ENCODE measurements at regions not wholly inside any gene's neighbourhood (a gene's known extent, or its start where the extent isn't known, plus 50 kb on each side); places are given as distances from the start of the nearest gene placed in this dataset.

DNA sequence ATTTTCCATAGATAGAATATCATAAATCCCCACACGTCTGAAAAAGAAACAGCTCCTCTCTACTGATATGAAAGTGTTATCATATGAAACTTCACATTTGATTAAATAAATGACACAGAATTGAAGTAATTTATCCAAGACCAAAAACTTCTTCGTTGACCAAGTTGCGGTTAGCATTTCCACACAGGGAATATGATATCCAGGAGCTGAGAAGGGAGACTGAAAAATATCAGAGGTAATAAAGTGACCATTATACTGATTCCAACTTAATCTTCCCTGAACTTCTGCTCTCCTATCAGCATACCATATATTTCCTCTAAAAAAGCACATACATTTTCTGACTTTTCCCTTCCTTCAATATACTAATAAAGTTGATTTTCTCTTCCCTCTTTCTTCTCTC is 356.2 kb upstream of the CHST9 start:
- H2BK15ac ChIP-seq (ENCODE audit: low read length): no peak overlapping the region
- H3K4ac ChIP-seq (ENCODE audit: low read length): no peak overlapping the region
- H4K8ac ChIP-seq (ENCODE audit: low read depth, low read length): no peak overlapping the region
- H3K27ac ChIP-seq (replicated peaks; ENCODE audit: low read length): no peak overlapping the region
- no peak overlapping the region for H4K91ac ChIP-seq (ENCODE audit: low read depth, low read length, poor library complexity)
- H3K27me3 ChIP-seq (ENCODE audit: control insufficient read depth in 3 of 3, insufficient read depth in 3 of 3, low read depth in 1 of 3, low read length in 3 of 3): no peaks in the 10 kb centered on the region
- H3K9me3 ChIP-seq (replicated peaks in 1 of 2; ENCODE audit: control insufficient read depth in 2 of 2, insufficient read depth in 1 of 2, low read depth in 1 of 2, low read length in 2 of 2): no peaks in the 10 kb centered on the region
- no CpG with 5 or more reads among the region's 3 CpGs for WGBS, 2 donors (ENCODE audit: extremely low coverage in 2 of 2, insufficient read length in 2 of 2, insufficient replicate concordance in 1 of 2)
- H3K4me3 ChIP-seq (ENCODE audit: low read length in 2 of 2): no peak overlapping the region
- peaks cover 3 to 33% of the 10 kb centered on the region in 2 donors for H3K4me1 ChIP-seq (ENCODE audit: control insufficient read depth in 2 of 2, insufficient read depth in 1 of 2, low read depth in 1 of 2, low read length in 2 of 2)
- H2AK5ac ChIP-seq (ENCODE audit: low read depth, low read length): no peak overlapping the region
- no peak overlapping the region for H3K23ac ChIP-seq (ENCODE audit: low read depth, low read length, poor library complexity)
- H3K79me1 ChIP-seq (ENCODE audit: low read depth, low read length): no peaks in the 10 kb centered on the region
- no peak overlapping the region for H2BK5ac ChIP-seq (ENCODE audit: low read length)
- no peak for DNase-seq (ENCODE audit: low spot score)
- no peaks in the 10 kb centered on the region for H3K36me3 ChIP-seq (replicated peaks in 1 of 2; ENCODE audit: control insufficient read depth in 2 of 2, insufficient read depth in 2 of 2, low read length in 2 of 2)
- no peak overlapping the region for H3K14ac ChIP-seq (ENCODE audit: low read length)
- H2BK12ac ChIP-seq (ENCODE audit: low read length): no peak overlapping the region
- H3K9ac ChIP-seq (ENCODE audit: low read depth, low read length, poor library complexity): no peak overlapping the region
- no peak overlapping the region for H3K18ac ChIP-seq (ENCODE audit: low read length)
- H2BK120ac ChIP-seq (ENCODE audit: low read depth, low read length): no peak overlapping the region
- H3K4me2 ChIP-seq (ENCODE audit: insufficient read depth, low read length, poor library complexity, severe bottlenecking): no peak overlapping the region
- no peak overlapping the region for H2AFZ ChIP-seq (ENCODE audit: low read length)

DNA sequence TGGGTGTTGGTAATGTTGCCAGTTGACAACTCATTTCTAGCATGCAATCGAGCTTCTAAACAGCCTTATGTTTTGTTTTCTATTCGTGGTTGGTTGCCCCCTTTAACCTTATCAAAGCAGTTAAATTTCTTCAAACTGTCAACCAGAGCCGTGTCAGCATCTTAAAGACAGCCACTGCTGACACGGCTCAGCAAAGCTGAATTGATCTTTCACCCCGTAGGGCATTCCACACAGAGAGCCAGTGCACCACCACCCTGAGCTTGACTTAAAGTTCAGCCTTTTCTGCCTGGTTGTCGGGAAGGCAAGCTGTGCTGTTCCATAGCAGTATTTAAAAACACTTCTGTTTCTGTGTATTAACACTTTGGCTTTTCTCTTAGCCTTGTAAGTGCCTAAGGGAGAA is 355.0 kb upstream of the CHST9 start:
- H2BK12ac ChIP-seq (ENCODE audit: low read length): no peak overlapping the region
- no peak overlapping the region for H3K14ac ChIP-seq (ENCODE audit: low read length)
- H3K36me3 ChIP-seq (replicated peaks in 1 of 2; ENCODE audit: control insufficient read depth in 2 of 2, insufficient read depth in 2 of 2, low read length in 2 of 2): no peaks in the 10 kb centered on the region
- peaks cover 3 to 32% of the 10 kb centered on the region in 2 donors for H3K4me1 ChIP-seq (ENCODE audit: control insufficient read depth in 2 of 2, insufficient read depth in 1 of 2, low read depth in 1 of 2, low read length in 2 of 2)
- no peak overlapping the region for H3K27ac ChIP-seq (replicated peaks; ENCODE audit: low read length)
- no peak overlapping the region for H3K4me2 ChIP-seq (ENCODE audit: insufficient read depth, low read length, poor library complexity, severe bottlenecking)
- no peak overlapping the region for H3K23ac ChIP-seq (ENCODE audit: low read depth, low read length, poor library complexity)
- no peak overlapping the region for H2BK120ac ChIP-seq (ENCODE audit: low read depth, low read length)
- peak overlapping the region; percentile 27 for H2AFZ ChIP-seq (ENCODE audit: low read length)
- no peak overlapping the region for H2BK15ac ChIP-seq (ENCODE audit: low read length)
- H3K9me3 ChIP-seq (replicated peaks in 1 of 2; ENCODE audit: control insufficient read depth in 2 of 2, insufficient read depth in 1 of 2, low read depth in 1 of 2, low read length in 2 of 2): no peaks in the 10 kb centered on the region
- H3K18ac ChIP-seq (ENCODE audit: low read length): no peak overlapping the region
- no peak overlapping the region for H4K91ac ChIP-seq (ENCODE audit: low read depth, low read length, poor library complexity)
- no CpG with 5 or more reads among the region's 6 CpGs for WGBS, 2 donors (ENCODE audit: extremely low coverage in 2 of 2, insufficient read length in 2 of 2, insufficient replicate concordance in 1 of 2)
- H4K8ac ChIP-seq (ENCODE audit: low read depth, low read length): no peak overlapping the region
- no peaks in the 10 kb centered on the region for H3K79me1 ChIP-seq (ENCODE audit: low read depth, low read length)
- no peak overlapping the region for H3K4me3 ChIP-seq (ENCODE audit: low read length in 2 of 2)
- peak; percentile 32 for DNase-seq (ENCODE audit: low spot score)
- no peak overlapping the region for H3K9ac ChIP-seq (ENCODE audit: low read depth, low read length, poor library complexity)
- no peak overlapping the region for H2BK5ac ChIP-seq (ENCODE audit: low read length)
- H3K4ac ChIP-seq (ENCODE audit: low read length): no peak overlapping the region
- no peaks in the 10 kb centered on the region for H3K27me3 ChIP-seq (ENCODE audit: control insufficient read depth in 3 of 3, insufficient read depth in 3 of 3, low read depth in 1 of 3, low read length in 3 of 3)
- H2AK5ac ChIP-seq (ENCODE audit: low read depth, low read length): no peak overlapping the region

DNA sequence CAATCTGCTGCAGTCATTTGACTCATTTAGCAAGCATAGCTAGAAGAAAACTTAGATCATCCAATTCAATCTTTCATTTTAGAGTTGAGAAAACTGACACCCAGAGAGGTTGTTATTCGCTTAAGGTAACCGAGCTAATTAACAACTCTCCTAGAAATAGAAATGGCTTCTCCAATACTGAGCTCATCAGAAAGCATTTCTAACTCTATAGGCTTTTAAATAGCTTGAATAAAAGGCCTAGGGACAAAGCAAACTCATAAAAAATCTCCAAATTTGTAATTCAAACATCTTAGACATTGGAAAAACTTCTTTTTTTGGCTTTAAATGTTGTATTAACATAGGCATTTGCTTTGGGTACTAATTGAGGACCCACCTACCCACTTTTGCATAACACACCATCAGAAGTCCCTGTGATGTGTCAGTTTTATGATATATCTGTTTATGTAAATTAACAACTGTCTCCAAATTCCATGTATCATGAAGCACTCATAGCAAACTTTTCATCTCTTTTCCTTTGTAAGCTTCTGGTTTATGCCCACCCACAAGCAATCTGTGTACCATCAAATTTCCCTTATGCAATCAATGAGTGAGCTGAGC is 343.9 kb upstream of the CHST9 start:
- WGBS, 2 donors (ENCODE audit: extremely low coverage in 2 of 2, insufficient read length in 2 of 2, insufficient replicate concordance in 1 of 2): no CpG with 5 or more reads among the region's 2 CpGs
- no peaks in the 10 kb centered on the region for H3K36me3 ChIP-seq (replicated peaks in 1 of 2; ENCODE audit: control insufficient read depth in 2 of 2, insufficient read depth in 2 of 2, low read length in 2 of 2)
- no peak for DNase-seq (ENCODE audit: low spot score)

DNA sequence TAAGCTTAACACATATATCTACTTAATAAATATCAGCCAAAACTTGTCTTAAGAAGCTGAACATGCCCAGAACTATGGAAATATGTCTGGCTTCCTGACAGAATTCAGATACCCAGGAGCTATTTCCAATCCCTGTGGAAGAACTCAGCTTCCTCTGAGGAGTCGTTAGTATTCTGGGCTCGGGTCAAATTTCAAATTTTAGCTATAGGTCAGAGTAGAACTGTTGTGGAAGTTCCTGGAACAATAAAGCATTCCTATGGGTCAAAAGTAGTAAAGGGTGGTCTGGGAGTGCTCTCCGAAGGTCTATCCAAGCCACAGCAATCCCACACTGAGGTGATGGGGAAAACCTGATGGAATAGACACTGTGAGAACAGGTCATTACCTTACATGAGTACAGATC is 342.7 kb upstream of the CHST9 start:
- Histone ChIP-seq H3K14ac (ENCODE audit: low read length) (no peak overlapping the region), H4K91ac (ENCODE audit: low read depth, low read length, poor library complexity) (no peak overlapping the region), H3K18ac (ENCODE audit: low read length) (no peak overlapping the region), H2BK12ac (ENCODE audit: low read length) (no peak overlapping the region), H3K4me1 (ENCODE audit: control insufficient read depth in 2 of 2, insufficient read depth in 1 of 2, low read depth in 1 of 2, low read length in 2 of 2) (peaks cover 0 to 2% of the 10 kb centered on the region in 2 donors), H3K9ac (ENCODE audit: low read depth, low read length, poor library complexity) (no peak overlapping the region), H3K4ac (ENCODE audit: low read length) (no peak overlapping the region), H2AFZ (ENCODE audit: low read length) (peak overlapping the region; percentile 38), H2AK5ac (ENCODE audit: low read depth, low read length) (no peak overlapping the region), H3K4me2 (ENCODE audit: insufficient read depth, low read length, poor library complexity, severe bottlenecking) (no peak overlapping the region), H3K23ac (ENCODE audit: low read depth, low read length, poor library complexity) (no peak overlapping the region), H3K9me3 (replicated peaks in 1 of 2; ENCODE audit: control insufficient read depth in 2 of 2, insufficient read depth in 1 of 2, low read depth in 1 of 2, low read length in 2 of 2) (peaks cover 0 to 4% of the 10 kb centered on the region in 2 donors), H3K79me1 (ENCODE audit: low read depth, low read length) (no peaks in the 10 kb centered on the region), H3K4me3 (ENCODE audit: low read length in 2 of 2) (no peak overlapping the region), H2BK120ac (ENCODE audit: low read depth, low read length) (no peak overlapping the region), H3K27me3 (ENCODE audit: control insufficient read depth in 3 of 3, insufficient read depth in 3 of 3, low read depth in 1 of 3, low read length in 3 of 3) (no peaks in the 10 kb centered on the region), H3K36me3 (replicated peaks in 1 of 2; ENCODE audit: control insufficient read depth in 2 of 2, insufficient read depth in 2 of 2, low read length in 2 of 2) (no peaks in the 10 kb centered on the region), H2BK5ac (ENCODE audit: low read length) (no peak overlapping the region), H3K27ac (replicated peaks; ENCODE audit: low read length) (no peak overlapping the region), H4K8ac (ENCODE audit: low read depth, low read length) (no peak overlapping the region), H2BK15ac (ENCODE audit: low read length) (no peak overlapping the region)
- WGBS, 2 donors (ENCODE audit: extremely low coverage in 2 of 2, insufficient read length in 2 of 2, insufficient replicate concordance in 1 of 2): no CpG with 5 or more reads among the region's 3 CpGs
- no peak for DNase-seq (ENCODE audit: low spot score)

More for the DNA sequence above, 343.9 kb upstream of the CHST9 start:
- Histone ChIP-seq H3K18ac (ENCODE audit: low read length) (no peak overlapping the region), H4K91ac (ENCODE audit: low read depth, low read length, poor library complexity) (no peak overlapping the region), H3K4me3 (ENCODE audit: low read length in 2 of 2) (no peak overlapping the region), H3K79me1 (ENCODE audit: low read depth, low read length) (no peaks in the 10 kb centered on the region), H3K9ac (ENCODE audit: low read depth, low read length, poor library complexity) (no peak overlapping the region), H4K8ac (ENCODE audit: low read depth, low read length) (no peak overlapping the region), H3K14ac (ENCODE audit: low read length) (no peak overlapping the region), H2BK120ac (ENCODE audit: low read depth, low read length) (no peak overlapping the region), H3K27ac (replicated peaks; ENCODE audit: low read length) (no peak overlapping the region), H2BK15ac (ENCODE audit: low read length) (no peak overlapping the region), H2BK12ac (ENCODE audit: low read length) (no peak overlapping the region), H3K4me2 (ENCODE audit: insufficient read depth, low read length, poor library complexity, severe bottlenecking) (no peak overlapping the region), H3K27me3 (ENCODE audit: control insufficient read depth in 3 of 3, insufficient read depth in 3 of 3, low read depth in 1 of 3, low read length in 3 of 3) (no peaks in the 10 kb centered on the region), H2AK5ac (ENCODE audit: low read depth, low read length) (no peak overlapping the region), H2BK5ac (ENCODE audit: low read length) (no peak overlapping the region), H2AFZ (ENCODE audit: low read length) (no peak overlapping the region), H3K23ac (ENCODE audit: low read depth, low read length, poor library complexity) (no peak overlapping the region), H3K4me1 (ENCODE audit: control insufficient read depth in 2 of 2, insufficient read depth in 1 of 2, low read depth in 1 of 2, low read length in 2 of 2) (peaks cover 0 to 2% of the 10 kb centered on the region in 2 donors), H3K4ac (ENCODE audit: low read length) (no peak overlapping the region), H3K9me3 (replicated peaks in 1 of 2; ENCODE audit: control insufficient read depth in 2 of 2, insufficient read depth in 1 of 2, low read depth in 1 of 2, low read length in 2 of 2) (peaks cover 0 to 4% of the 10 kb centered on the region in 2 donors)

Data from neuronal stem cell (in vitro differentiated cells).